ENCODE measurements at regions not wholly inside any gene's neighbourhood (a gene's known extent, or its start where the extent isn't known, plus 50 kb on each side); places are given as distances from the start of the nearest gene placed in this dataset.

GRCh38 chr22:22158207-22158816 lies 86.3 kb upstream of the VPREB1 start:
- TF ChIP-seq CTCF (IDR thresholded peaks at IDR 0.05; ENCODE audit: control extremely low read depth in 1 of 3, insufficient read depth in 1 of 3, low read depth in 1 of 3, low read length in 3 of 3) = no peak
- TF ChIP-seq POLR2A (IDR thresholded peaks at IDR 0.05; ENCODE audit: control extremely low read depth in 1 of 2, low read depth in 2 of 2, low read length in 2 of 2) = no peak
